NCI-H2227 (cell line): ENCODE measurements at regions not wholly inside any gene's neighbourhood (a gene's known extent, or its start where the extent isn't known, plus 50 kb on each side); places are given as distances from the start of the nearest gene placed in this dataset.

Source experiments
- DNase-seq: peaks from one replicate; lab custom pipeline; 2025; ENCODE audit not compliant: unreplicated experiment; lab: John Stamatoyannopoulos, UW

DNA sequence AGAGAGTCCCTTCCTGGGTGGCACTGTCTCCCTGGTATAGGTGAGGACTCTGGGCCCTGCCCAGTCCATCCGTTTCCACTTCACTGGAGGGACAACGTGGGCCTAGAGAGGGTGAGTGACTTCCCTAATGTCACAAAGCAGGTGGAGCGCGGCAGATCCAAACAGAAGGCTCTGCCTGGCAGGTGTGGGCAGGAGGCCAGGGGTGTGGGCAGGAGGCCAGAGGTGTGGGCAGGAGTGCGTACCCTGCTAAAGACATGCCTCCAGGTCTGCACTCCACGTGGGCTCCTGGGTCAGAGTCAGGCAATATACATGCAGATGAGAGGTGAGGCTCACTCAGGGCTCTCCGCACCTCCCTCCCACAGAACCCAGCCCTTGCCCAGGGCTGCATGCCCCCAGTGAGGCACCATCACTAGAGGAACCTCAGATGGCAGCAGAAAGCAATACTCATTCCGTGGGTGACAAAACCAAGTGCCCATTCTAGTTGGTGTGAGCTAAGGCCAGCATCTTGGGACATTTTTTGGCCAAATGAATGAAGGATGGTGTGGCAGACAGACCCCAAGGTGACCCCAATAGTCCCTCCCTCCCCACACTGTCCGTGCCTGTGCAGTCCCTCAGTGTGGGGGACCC, 271.6 kb upstream of the RTL1 start:
- no peak for DNase-seq

DNA sequence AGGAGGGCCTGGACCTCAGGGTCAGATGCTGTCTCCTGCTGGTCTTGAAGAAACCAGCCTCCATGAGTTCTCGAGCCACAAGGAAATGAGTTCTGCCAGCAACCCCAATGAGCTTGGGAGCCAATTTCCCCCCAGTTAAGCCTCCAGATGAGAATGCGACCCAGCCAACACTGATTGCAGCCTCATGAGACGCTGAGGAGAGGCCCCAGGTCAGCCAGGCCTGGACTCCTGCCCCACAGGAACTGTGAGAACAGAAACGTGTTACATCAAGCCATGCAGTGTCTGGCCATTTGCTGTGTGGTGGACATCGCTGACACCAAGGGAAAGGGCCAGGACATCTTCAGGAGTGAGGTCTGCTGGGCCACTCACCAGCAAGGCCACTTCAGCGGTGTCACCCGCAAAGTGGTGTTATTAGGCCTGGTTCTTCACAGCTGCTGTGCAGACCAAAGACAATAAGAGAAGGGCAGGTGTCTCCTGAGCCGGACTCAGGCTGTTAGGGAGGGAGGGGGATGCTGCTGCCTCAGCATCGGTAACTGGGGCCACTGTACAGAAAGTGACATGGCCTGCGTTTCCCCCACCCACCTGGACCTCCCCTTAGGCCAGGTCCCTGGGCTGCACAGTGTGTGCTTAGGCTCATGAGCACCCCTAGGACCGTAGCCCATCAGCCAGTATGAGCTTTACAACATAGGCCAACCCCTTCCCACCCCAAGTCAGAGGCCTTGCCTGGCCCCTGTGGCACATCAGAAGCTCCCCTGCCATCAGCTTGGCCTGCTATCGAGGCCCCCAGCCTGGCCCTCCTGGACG, 272.4 kb upstream of the RTL1 start:
- no peak for DNase-seq

DNA sequence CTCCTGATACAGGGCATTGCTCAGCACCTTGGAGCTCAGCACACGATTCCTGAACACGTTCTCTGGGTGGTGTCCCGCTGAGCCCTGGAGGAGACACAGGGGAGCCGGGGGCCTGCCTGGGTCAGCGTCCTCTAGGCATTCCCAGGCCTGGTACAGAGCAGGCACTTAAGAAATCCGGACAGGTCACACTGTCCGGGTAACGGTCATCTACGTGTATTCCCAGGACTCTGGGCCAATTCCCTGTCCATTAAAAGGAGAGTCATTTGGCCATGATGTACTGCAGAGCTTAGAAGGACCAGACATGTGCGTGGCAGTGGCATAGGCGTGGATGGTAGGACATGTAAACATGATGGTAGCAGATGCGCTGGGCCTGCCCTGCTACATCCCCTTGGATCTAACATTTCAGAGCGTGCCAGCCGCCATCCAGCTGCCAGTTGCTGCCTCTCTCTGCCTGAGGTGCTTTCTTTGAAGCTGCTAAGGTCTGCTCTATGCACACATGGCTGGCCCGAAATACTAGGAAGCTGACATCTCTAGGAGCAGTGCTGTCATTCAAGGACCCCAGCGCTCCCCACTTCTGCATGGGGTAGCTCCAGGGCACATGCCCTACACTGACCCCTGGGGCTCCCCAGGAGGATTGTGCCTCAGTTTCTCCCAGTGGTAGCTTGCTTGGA, 273.1 kb upstream of the RTL1 start:
- DNase-seq, result no peak

DNA sequence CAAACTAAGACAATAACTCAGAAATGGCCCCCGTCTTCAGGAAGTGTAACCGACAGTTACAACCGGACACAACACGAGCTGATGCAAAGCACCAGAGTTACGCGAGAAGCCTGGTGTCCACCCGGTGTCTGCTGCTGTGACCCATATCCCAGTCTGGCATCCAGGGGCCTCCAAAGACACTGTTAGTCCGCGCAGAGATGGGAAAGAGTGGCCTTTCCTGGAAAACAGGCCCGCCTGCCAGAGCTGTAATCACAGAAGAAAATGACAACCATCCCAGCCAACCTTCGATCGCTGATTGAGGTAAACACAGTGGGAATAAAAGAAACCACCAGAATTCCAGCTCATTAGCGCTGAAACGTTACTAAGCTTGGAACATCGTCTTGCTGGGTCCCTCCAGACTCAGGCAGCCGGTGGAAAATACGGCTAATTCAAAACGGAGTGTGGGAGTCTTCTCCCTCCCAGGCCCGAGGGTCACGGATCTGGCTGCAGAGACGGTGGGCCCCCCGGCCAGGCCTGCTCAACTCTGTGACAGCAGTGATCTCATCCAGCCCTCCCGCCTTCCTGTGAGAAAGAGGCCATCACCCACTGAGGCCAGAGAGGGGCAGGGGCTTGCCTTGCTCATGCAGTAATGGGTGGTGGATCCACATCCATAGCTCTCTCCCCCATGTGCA, 273.9 kb upstream of the RTL1 start:
- DNase-seq, result no peak

DNA sequence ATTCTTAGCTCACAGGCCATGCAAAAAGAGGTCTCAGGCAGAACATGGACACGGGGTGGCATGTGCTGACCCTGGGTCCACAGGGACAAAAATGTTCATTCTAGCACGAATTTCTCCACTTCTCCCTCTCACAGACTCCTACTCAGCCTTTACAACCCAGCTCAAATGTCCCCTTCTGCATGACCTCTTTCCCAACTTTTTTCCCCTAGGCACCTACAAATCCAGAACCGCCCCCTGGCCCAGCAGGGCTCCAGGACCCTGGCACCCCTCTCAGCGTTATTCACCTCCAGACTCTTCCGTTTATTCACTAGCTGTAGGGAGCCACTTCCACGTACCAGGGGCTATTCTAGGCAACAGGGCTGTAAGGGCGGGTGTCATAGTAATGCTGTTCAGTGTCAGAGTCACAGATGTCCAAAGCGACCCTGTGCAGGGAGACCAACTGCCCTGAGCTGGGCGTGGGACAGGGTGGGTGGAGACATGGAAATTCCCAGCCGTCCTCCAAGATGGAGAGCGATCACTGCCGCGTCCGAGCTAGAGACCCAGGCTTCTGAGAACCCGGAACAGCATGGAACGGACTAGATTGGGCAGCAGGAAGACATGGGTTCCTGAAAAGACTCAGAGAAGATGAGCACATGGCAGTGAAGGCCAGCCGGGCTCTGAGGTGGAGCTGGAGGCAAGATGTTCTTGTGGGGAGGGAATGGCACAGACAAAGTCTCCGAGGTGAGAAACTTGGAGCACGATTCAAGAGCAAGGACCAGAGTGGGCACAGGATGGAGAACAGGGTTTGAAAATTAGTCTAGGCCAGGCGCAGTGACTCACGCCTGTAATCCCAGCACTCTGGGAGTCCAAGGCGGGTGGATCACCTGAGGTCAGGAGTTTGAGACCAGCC, 274.9 kb upstream of the RTL1 start:
- DNase-seq, result no peak

DNA sequence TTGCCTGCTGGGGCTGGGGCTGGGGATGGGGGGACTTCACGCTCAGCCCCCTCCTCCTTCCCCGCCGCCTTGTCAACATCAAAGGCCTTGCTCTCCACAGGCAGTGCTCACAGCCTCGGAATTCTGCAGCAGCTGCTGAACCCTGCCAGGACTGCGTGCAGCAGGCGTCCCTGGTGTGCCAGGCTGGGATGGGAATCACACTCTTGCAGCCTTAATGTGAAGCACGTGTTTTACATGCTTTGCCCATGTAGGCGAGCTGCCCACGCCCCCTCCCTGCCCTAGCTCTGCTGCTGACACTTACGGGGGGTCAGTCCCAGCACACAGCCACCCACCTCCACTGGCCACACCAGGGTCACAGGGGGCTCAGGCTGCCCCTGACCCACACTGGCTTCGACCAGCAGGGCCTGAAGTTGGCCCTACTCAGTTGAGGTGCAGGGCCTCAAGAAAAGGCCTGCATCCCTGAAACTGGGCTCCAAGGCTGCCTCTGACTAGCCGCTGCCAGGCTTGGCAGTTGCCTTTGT, 276.2 kb upstream of the RTL1 start:
- no peak for DNase-seq

DNA sequence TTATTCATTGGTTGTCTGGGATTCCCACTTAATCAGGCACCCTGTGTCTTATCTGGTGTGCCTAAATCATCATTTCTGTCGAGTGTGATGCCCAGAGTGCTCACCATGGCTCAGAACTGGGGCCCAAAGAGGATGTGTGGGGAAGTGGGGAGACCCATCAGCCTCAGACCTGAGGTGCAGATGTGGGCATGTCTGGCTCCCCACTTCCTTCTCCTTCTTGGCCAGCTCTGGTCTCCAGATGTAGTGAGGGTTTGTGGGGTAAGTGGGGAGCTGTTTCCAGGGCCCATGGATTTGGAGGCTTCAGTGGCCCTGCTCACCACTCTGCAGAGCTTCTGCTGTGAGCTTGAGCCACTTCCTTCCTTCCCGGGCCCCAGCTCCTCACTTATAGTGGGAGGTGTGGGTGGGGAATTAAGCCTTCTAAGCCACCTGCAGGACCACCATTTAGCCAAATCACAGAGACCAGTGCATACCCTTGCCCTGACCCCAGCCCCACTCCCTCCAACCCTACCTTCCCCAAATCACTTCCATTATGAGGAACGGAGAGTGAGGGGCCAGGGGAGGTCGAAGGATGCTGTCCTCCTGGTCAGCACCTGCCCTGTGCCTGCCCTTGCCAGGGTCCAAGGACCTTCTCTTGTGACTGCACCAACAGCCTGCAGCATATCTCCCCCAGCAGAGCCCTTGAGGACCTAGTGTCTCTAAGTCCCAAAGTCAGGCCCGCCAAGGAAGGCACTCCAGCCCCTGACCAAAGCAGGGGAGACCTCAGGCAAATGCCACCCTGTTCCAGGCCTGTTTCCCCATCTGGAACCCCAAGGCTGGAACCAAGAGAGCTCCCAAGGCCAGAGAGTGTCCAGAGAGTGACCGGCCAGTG, 278.2 kb upstream of the RTL1 start:
- DNase-seq, result no peak

DNA sequence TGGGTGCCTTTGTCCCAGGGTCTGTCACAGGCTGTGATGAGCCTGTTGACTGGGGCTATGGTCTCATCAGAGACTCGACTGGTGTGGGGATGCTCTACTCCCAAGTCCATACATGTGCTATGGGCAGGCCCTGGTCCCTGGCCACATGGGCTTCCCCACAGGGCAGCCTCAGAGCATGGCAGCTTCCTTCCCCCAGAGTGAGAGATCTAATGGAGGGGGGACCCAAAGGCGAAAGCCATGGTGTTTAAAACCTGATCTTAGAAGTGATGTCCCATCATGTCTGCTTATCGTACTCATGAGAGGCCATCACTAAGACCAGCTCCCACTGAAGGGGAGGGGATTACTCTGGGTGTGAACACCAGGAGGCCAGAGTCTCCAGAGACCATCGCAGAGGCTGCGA, 279.0 kb upstream of the RTL1 start:
- DNase-seq, result no peak

DNA sequence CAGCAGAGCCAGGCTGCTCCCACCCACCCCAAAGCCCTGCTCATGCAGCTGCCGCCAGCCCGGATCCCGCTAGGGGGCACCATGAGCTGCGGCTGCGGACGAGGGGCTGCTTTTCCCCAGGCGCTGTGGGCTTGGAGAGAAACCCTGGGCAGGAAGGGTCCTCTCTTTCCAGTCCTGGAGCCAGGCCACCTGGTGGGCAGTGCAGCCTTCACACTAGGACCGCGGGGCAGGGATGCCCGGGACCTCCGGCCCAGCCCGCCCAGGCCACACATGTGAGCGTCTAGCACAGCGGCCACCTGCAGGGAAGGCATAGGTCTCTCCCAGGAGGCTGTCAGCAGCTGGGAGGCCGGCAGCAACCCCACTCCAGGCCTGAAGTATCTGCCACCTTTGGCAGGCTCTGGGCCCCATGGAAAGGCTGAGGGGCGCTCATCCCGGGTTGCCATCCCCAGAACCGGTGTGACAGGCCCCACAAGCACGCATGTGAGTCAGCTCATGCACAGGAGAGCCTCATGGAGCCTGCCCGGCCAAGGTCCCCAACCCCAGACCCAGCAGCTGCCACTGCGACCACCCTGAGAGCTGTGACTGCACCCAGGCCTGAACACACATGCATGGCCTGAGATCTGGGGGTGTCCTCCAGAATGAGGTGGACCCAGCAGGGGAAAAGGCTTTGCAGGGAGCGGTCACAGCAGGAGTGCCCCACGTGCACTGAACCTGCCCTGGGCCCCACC, 280.0 kb upstream of the RTL1 start:
- no peak for DNase-seq

DNA sequence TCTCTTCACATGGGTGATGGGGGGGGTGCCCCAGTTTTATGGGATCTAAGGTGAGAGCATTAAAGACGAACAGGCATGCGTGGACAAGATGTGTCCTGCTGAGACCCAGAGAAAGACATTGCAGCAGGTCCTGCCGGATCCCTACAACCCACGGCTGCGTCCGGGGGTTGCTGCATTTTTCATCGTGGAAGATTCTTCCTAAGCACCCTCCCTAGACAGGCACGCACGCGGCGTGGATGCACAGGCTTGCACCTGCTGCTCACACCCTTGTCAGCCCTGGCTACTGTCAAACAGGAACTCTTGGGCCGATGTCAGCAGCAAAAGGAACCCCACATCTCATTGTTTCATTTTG, 280.6 kb upstream of the RTL1 start:
- no peak for DNase-seq

DNA sequence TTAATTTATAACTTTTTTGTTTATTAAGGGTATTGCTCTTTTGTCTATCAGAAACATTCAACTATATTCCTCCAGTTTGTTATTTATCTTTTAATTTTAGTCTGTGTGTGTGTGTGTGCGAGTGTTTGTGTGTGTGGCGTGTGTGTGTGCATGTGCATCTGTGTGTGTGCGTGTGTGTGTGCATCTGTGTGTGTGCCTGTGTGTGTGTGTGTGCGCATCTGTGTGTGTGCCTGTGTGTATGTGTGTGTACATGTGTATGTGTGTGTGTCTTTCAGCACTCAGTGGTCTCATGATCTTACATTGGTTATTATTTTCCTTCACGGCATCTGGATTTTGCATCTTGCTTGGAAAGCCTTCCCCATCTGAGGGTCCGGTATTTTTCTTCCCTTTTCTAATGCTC, 281.1 kb upstream of the RTL1 start:
- no peak for DNase-seq

DNA sequence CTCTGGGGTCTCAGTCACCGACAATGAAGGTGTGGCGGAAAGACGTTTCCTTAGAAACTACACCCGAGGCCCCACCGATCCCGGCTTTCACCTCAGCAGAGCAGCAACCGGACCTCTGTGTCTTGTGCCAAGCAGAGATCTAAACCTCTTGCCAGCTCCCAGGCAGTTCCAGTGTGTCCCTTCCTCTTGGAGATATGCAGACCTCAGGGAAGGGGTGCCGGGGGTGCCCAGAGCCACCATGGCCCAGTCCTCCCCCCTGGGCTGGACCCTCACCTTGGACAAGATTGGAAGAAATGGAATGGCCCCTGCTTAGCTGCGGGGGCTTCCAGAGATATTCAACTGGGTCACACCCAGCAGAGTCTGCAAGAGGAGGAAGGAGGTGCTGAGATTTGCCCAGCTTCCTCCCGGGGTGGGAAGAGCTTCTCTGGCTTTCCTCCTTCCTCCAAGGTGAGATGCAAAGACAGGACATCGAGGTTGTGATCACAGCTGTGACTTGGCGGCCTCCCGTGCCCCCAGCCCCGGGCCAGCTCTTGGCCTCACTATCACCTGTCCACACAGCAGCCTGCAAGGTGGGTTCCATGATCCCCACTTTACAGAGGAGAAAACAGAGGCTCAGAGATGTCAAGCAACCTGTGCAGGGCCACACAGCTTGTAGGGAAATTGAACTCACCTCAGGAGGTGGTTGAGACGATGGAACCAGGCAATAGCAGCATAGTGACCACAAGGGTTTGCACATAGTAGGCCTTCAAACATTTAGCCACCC, 281.7 kb upstream of the RTL1 start:
- DNase-seq, result no peak

DNA sequence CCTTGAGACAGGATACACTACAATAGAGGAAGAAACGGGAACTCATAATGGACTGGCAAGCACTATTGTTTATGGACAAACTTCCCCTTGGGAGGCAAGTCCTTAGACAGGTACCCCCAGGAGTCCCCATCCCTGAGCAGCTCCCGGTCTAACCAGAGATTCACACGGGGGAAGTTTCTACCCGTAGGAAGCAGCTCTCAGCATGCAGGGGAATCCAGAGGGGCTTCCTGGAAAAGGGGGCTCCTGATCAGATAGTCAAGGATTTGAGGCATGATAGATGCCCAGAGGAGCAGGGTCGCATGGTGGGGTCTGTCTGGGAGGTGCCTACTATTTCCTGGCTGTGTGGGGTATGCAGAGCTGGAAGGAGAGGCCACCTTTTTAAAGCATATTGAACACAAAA, 282.4 kb upstream of the RTL1 start:
- no peak for DNase-seq

DNA sequence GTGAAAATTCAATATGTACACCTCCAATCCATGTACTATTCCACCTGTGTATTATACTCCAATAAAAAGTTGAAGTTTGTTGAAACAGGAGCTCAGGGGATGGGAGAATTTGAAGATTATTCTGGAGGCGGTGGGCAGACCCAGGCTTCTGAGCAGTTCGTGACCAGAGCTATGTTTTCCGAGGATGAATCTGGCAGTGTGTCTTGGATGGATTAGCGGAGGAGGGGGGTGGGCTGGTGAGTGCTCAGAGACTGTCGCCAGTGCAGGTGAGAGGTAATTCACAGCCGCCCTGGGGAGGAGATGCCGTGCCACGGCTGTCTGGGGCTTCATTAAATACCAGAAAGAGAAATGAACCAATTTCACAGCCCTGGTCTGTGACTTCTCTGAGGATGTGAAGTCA, 283.0 kb upstream of the RTL1 start:
- no peak for DNase-seq

DNA sequence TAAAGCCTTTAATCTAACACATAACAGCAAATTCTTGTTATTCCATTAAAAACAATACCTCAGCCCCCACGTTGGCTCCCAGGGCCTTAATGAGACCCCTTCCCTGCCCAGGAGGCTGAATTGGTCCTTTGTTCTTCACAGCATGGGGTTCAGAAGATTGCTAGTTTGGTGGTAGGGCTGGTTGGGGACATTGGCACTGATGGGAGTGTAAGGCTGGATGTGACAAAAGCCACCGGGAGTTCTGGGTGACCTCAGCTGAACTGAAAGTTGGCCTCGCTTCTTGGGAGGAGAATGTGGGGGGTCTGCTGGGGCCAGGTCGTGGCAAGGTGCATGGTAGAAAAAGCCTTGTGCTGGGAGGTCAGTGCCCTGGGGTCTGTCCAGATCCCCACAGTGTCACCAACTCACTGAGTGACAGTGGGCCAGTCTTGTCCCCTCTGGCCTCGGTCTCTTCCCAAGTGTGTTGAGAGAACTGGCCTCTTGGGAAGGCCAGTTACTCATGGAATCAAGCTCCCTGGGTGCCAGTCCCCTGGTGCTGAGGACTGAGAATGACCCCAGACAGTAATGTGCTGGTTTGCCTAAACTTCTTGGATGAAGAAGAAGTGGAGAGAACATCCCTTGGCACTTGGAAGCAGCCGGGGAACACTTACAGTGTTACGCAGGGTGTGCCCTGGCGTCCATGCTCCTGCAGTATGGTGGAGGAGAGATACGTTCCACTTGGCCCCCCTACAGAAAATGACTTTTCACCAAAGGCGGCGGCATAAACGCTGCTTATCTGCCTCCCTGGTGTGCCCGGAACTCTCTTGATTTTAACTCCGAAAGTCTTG, 283.7 kb upstream of the RTL1 start:
- DNase-seq, result no peak

DNA sequence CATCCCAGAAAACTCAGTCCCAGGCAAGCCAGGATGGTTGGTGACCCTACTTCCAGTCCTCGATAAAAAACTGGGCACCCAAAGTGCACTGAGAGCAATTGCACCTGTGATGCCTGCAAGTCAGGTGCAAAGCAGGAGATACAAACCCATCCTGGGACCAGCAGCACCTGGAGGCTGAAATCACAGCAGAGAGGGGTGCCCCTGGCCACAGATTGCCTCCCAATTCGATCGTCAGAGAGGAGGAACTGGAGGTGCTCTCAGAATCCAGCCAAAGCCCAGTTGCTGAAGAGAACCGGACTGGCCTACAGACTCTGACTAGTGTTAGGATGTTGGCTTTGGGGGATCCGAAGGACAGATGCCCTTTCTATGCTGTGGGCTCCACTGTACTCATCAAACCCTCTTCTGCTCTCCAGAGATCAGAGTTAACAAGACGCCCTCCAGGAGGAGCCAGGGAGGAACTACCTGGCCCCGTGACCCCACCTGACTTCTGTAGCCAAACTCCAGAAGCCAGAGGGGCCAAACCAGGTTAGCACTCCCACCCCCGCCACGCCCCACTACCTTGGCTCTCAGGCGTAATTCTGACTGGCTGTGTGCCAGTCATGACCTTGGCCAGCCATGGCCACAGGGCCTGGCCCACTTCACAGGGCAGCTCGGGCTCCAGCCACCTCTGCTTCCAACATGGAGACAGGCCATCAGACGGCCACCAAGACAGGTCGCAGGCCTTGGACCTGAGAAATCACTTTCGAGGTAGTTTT, 284.5 kb upstream of the RTL1 start:
- DNase-seq, result no peak

DNA sequence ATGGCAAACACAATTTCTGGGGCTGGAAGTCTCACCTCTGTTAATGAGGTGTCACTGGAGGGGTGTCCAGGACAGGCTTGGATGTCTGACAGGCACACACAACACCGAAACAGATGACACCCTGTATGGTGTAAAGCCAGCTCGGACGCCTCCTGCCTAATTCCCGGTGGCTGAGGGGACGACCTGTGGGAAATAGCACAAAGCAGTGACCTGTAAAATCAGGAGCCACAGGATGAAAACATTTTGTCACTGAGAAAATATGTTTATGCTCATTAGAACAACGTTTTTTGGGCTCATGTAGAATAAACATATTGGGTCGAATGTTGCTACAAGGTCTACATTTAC, 285.0 kb upstream of the RTL1 start:
- no peak for DNase-seq
